ENCODE measurements at regions not wholly inside any gene's neighbourhood (a gene's known extent, or its start where the extent isn't known, plus 50 kb on each side); places are given as distances from the start of the nearest gene placed in this dataset.
"Not testable (repeated sequence)": the region's sequence is repeated elsewhere in the genome, so short reads cannot be mapped to it uniquely, and the experiment has no call there.

DNA sequence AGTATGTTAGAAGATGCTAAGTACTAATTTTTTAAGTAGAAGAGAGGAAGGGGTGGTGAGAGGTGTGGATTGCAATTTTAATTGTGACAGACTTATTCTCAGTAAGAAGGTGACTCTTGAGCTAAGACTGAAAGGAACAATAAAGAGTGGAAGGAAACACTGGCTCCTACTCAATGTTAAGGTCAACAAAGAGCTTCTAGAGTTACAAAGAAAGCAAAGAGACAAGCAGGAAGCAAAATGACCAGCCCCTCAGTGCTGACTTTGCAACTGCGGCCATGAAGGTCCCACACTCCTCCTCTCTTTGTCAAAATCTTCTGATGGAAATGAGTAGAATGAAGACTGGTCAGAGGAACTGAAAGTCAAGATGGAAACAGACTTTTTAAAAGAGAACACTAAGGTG, 79.9 kb upstream of the FOXI2 start (continued):
- TF ChIP-seq CBX3 (IDR thresholded peaks at IDR 0.05; ENCODE audit: low read depth) (no peak), EZH2 (IDR thresholded peaks at IDR 0.05) (no peak), ZNF274 (IDR thresholded peaks at IDR 0.05; ENCODE audit: low read depth, low read length) (no peak), FOSL1 (IDR thresholded peaks at IDR 0.05; ENCODE audit: low read depth) (no peak), JUND (IDR thresholded peaks at IDR 0.05) (no peak), EZH2phosphoT487 (IDR thresholded peaks at IDR 0.05; ENCODE audit: borderline replicate concordance) (no peak), ELF1 (IDR thresholded peaks at IDR 0.05; ENCODE audit: borderline replicate concordance, low read depth) (no peak)
- TF ChIP-seq, protein P1, sequence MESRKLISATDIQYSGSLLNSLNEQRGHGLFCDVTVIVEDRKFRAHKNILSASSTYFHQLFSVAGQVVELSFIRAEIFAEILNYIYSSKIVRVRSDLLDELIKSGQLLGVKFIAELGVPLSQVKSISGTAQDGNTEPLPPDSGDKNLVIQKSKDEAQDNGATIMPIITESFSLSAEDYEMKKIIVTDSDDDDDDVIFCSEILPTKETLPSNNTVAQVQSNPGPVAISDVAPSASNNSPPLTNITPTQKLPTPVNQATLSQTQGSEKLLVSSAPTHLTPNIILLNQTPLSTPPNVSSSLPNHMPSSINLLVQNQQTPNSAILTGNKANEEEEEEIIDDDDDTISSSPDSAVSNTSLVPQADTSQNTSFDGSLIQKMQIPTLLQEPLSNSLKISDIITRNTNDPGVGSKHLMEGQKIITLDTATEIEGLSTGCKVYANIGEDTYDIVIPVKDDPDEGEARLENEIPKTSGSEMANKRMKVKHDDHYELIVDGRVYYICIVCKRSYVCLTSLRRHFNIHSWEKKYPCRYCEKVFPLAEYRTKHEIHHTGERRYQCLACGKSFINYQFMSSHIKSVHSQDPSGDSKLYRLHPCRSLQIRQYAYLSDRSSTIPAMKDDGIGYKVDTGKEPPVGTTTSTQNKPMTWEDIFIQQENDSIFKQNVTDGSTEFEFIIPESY (IDR thresholded peaks at IDR 0.05; ENCODE audit: extremely low read depth, insufficient replicate concordance, low read length), result no peak

DNA sequence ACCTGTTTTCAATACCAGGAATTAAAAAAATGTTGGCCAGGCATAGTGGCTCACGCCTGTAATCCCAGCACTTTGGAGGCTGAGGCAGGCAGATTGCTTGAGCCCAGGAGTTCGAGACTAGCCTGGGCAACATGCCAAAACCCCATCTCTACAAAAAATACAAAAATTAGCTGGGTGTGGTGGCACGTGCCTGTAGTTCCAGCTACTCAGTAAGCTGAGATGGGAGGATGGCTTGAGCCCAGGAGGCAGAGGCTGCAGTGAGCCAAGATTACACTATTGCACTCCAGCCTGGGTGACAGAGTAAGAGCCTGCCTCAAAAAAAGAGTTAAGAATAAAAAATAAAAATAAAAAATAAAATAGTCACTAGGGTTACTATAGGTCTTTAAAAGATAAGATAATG, 60.6 kb upstream of the FOXI2 start:
- DNase-seq (ENCODE audit: low read depth, low spot score); H3K9ac ChIP-seq (ENCODE audit: low read length); H3K4me3 ChIP-seq (replicated peaks in 1 of 2; ENCODE audit: low read depth in 1 of 2, low read length in 2 of 2); H3K4me2 ChIP-seq (ENCODE audit: low read length); H3K9me3 ChIP-seq (ENCODE audit: control insufficient read depth in 1 of 2, insufficient read depth in 1 of 2, low read depth in 1 of 2, low read length in 2 of 2); RAD21 ChIA-PET (ENCODE audit: low non-redundant PET in 1 of 2, low total read pairs in 2 of 2, uncharacterized antibody in 2 of 2, unreplicated experiment in 2 of 2); H3K4me1 ChIP-seq (ENCODE audit: control insufficient read depth in 1 of 2, insufficient read depth in 2 of 2, low read length in 2 of 2); intact Hi-C loops (cut with micrococcal nuclease); H3K36me3 ChIP-seq (ENCODE audit: control insufficient read depth in 1 of 2, insufficient read depth in 2 of 2, low read length in 2 of 2); H4K20me1 ChIP-seq (ENCODE audit: insufficient read depth); H3K79me2 ChIP-seq (ENCODE audit: insufficient read depth, low read length); BruUV-seq (replicated peaks); H2AFZ ChIP-seq (ENCODE audit: low read depth, low read length, poor library complexity, severe bottlenecking); POLR2A ChIA-PET; CTCF ChIA-PET; ATAC-seq; H3K9me2 ChIP-seq (ENCODE audit: insufficient read depth); H3K27ac ChIP-seq (ENCODE audit: low read depth, low read length): not testable (repeated sequence)
- peaks cover 27% of the 10 kb centered on the region; the same call in 1 of the 2 replicates for H3K27me3 ChIP-seq (ENCODE audit: insufficient read depth, low read length)
